ENCODE measurements at regions not wholly inside any gene's neighbourhood (a gene's known extent, or its start where the extent isn't known, plus 50 kb on each side); places are given as distances from the start of the nearest gene placed in this dataset.
A peak's percentile ranks its signal among the peaks of the same experiment; 100 is the strongest.
"Not testable (repeated sequence)": the region's sequence is repeated elsewhere in the genome, so short reads cannot be mapped to it uniquely, and the experiment has no call there.

- ATAC-seq (ENCODE audit: insufficient read depth, low FRiP score) (no peak), DNase-seq (no peak)
- TF ChIP-seq CTCF (IDR thresholded peaks at IDR 0.05; ENCODE audit: control extremely low read depth, extremely low read depth), result no peak
- no peak overlapping the region for H3K9ac ChIP-seq (ENCODE audit: insufficient read depth in 1 of 2, low read length in 2 of 2)
- WGBS, 2 donors, result 85 to 89% methylated on average over 3 of the region's 3 CpGs
- H3K36me3 ChIP-seq (ENCODE audit: control insufficient read depth in 4 of 4, insufficient read depth in 4 of 4, low read length in 4 of 4), result no peaks in the 10 kb centered on the region
- no peaks in the 10 kb centered on the region for H3K27me3 ChIP-seq (ENCODE audit: control insufficient read depth in 3 of 3, insufficient read depth in 3 of 3, low read length in 2 of 3)
- H3K4me1 ChIP-seq (ENCODE audit: control insufficient read depth in 5 of 5, insufficient read depth in 5 of 5, low read length in 5 of 5), result peaks cover 0 to 4% (median 0%) of the 10 kb centered on the region in 5 donors
- H3K9me3 ChIP-seq (ENCODE audit: control insufficient read depth in 4 of 4, insufficient read depth in 3 of 4, low read length in 3 of 4), result no peaks in the 10 kb centered on the region
- H3K27ac ChIP-seq (ENCODE audit: low read depth in 1 of 2, low read length in 1 of 2), result no peak overlapping the region
- no peak overlapping the region for H3K4me3 ChIP-seq
Observed at GRCh38 chr5:89320421-89321277, 437.7 kb upstream of the MEF2C start.

DNA sequence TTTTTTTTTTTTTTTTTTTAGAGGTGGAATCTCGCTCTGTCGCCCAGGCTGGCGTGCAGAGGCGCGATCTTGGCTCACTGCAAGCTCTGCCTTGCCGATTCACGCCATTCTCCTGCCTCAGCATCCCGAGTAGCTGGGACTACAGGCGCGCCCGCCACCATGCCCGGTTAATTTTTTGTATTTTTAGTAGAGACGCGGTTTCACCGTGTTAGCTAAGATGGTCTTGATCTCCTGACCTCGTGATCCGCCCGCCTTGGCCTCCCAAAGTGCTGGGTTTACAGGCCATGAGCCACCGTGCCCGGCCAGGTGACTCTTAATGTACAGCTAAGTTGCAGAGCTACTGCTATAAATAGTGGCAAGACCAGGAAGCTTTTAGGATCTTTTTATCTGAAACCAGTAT, 434.9 kb upstream of the MEF2C start:
- not testable (repeated sequence) for ATAC-seq (ENCODE audit: insufficient read depth, low FRiP score); DNase-seq; H3K27ac ChIP-seq (ENCODE audit: low read depth in 1 of 2, low read length in 1 of 2); H3K4me3 ChIP-seq; H3K9me3 ChIP-seq (ENCODE audit: control insufficient read depth in 4 of 4, insufficient read depth in 3 of 4, low read length in 3 of 4); H3K9ac ChIP-seq (ENCODE audit: insufficient read depth in 1 of 2, low read length in 2 of 2); H3K27me3 ChIP-seq (ENCODE audit: control insufficient read depth in 3 of 3, insufficient read depth in 3 of 3, low read length in 2 of 3); H3K36me3 ChIP-seq (ENCODE audit: control insufficient read depth in 4 of 4, insufficient read depth in 4 of 4, low read length in 4 of 4)
- WGBS, 2 donors, result 97 to 98% methylated on average over 20 of the region's 20 CpGs
- H3K4me1 ChIP-seq (ENCODE audit: control insufficient read depth in 5 of 5, insufficient read depth in 5 of 5, low read length in 5 of 5), result peaks cover 0 to 18% (median 2%) of the 10 kb centered on the region in 5 donors

DNA sequence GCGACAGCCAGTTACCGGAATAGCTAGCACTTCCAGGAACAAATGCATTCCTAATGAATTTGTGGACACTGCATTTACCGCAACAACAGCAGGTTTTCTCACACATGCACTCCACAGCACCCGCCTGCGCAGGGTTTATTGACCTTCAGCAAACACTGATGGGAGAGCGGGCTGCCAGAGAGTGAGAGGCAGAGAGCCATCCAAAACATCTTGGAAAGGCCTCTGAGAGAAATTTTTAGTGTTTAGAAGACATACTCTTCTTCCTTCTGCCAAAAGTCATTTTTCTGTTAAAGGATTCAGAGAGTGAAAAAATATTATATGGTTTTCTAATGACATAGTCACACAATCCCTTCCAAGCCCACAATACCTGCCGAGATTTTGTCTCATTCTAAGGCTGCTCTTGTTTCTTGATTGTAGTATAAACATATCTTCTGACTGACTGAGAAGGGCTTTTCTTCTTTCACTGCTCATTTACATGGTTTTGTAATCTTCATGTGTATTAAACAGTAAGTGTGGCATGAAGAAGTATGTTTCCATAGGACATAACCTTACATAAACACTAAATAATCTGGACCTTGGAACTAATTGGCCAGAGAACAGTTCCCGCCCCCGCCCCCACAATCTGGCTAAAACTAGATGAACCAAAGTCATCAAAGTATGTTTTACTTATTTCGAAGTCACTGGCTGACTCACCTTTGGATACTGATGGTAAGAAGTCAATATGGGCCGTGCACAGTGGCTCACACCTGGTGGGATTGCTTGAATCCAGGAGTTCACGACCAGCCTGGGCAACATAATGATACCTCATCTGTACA, 432.5 kb upstream of the MEF2C start:
- TF ChIP-seq CTCF (IDR thresholded peaks at IDR 0.05; ENCODE audit: control extremely low read depth, extremely low read depth), result no peak
- no peaks in the 10 kb centered on the region for H3K9me3 ChIP-seq (ENCODE audit: control insufficient read depth in 4 of 4, insufficient read depth in 3 of 4, low read length in 3 of 4)
- no peak overlapping the region for H3K9ac ChIP-seq (ENCODE audit: insufficient read depth in 1 of 2, low read length in 2 of 2)
- peak; percentile 85 for ATAC-seq (ENCODE audit: insufficient read depth, low FRiP score)
- no peaks in the 10 kb centered on the region for H3K27me3 ChIP-seq (ENCODE audit: control insufficient read depth in 3 of 3, insufficient read depth in 3 of 3, low read length in 2 of 3)
- H3K4me3 ChIP-seq, result no peak overlapping the region
- H3K4me1 ChIP-seq (ENCODE audit: control insufficient read depth in 5 of 5, insufficient read depth in 5 of 5, low read length in 5 of 5), result peaks cover 0 to 18% (median 2%) of the 10 kb centered on the region in 5 donors
- no peaks in the 10 kb centered on the region for H3K36me3 ChIP-seq (ENCODE audit: control insufficient read depth in 4 of 4, insufficient read depth in 4 of 4, low read length in 4 of 4)
- peak; percentile 60 to 72 (median 70) for DNase-seq
- H3K27ac ChIP-seq (ENCODE audit: low read depth in 1 of 2, low read length in 1 of 2), result no peak overlapping the region
- 68 to 81% methylated on average over 12 of the region's 12 CpGs for WGBS, 2 donors

All from lung (tissue), 11 donors.